ENCODE measurements at regions not wholly inside any gene's neighbourhood (a gene's known extent, or its start where the extent isn't known, plus 50 kb on each side); places are given as distances from the start of the nearest gene placed in this dataset.
"Not testable (repeated sequence)": the region's sequence is repeated elsewhere in the genome, so short reads cannot be mapped to it uniquely, and the experiment has no call there.

GRCh38 chr10:33913194-33913593, 578.7 kb upstream of the NRP1 start:
- no peak overlapping the region for H3K4me3 ChIP-seq (ENCODE audit: low read length)
- no peak for TF ChIP-seq CTCF (conservative IDR thresholded peaks at IDR 0.05; ENCODE audit: low read depth, low read length)
- no peak for DNase-seq (ENCODE audit: low read depth)

- DNase-seq (ENCODE audit: low read depth); H3K4me3 ChIP-seq (ENCODE audit: low read length): not testable (repeated sequence)
Observed at GRCh38 chr10:33909476-33909875, 575.0 kb upstream of the NRP1 start.

- no peak for DNase-seq (ENCODE audit: low read depth)
- TF ChIP-seq CTCF (conservative IDR thresholded peaks at IDR 0.05; ENCODE audit: low read depth, low read length), result no peak
- no peak overlapping the region for H3K4me3 ChIP-seq (ENCODE audit: low read length)
Observed at GRCh38 chr10:33901166-33901565, 566.7 kb upstream of the NRP1 start.

GRCh38 chr10:33900596-33900995, 566.1 kb upstream of the NRP1 start:
- no peak overlapping the region for H3K4me3 ChIP-seq (ENCODE audit: low read length)
- TF ChIP-seq CTCF (conservative IDR thresholded peaks at IDR 0.05; ENCODE audit: low read depth, low read length), result no peak
- peak; percentile 40 for DNase-seq (ENCODE audit: low read depth)

GRCh38 chr10:33899578-33900531, 565.4 kb upstream of the NRP1 start:
- DNase-seq (ENCODE audit: low read depth), result no peak
- H3K4me3 ChIP-seq (ENCODE audit: low read length), result no peak overlapping the region
- TF ChIP-seq CTCF (conservative IDR thresholded peaks at IDR 0.05; ENCODE audit: low read depth, low read length), result no peak

GRCh38 chr10:33897291-33897752, 562.9 kb upstream of the NRP1 start:
- DNase-seq (ENCODE audit: low read depth), result no peak
- TF ChIP-seq CTCF (conservative IDR thresholded peaks at IDR 0.05; ENCODE audit: low read depth, low read length), result no peak
- no peak overlapping the region for H3K4me3 ChIP-seq (ENCODE audit: low read length)

GRCh38 chr10:33893506-33893905, 559.0 kb upstream of the NRP1 start:
- DNase-seq (ENCODE audit: low read depth), result no peak
- TF ChIP-seq CTCF (conservative IDR thresholded peaks at IDR 0.05; ENCODE audit: low read depth, low read length), result no peak
- H3K4me3 ChIP-seq (ENCODE audit: low read length), result no peak overlapping the region
